Colonic mucosa (tissue), 4 donors: ENCODE measurements at regions not wholly inside any gene's neighbourhood (a gene's known extent, or its start where the extent isn't known, plus 50 kb on each side); places are given as distances from the start of the nearest gene placed in this dataset.
"Not testable (repeated sequence)": the region's sequence is repeated elsewhere in the genome, so short reads cannot be mapped to it uniquely, and the experiment has no call there.

Experiments used
- DNase-seq: peaks from one replicate; pipeline ENCODE4 v3.0.0-alpha.2; 2020
- H3K27ac ChIP-seq: fragments of 200-600 bp; one replicate; pipeline ENCODE4 v1.8.0; 2021
- H3K27me3 ChIP-seq: fragments of 200-600 bp; one replicate; pipeline ENCODE4 v1.8.0; 2021
- H3K36me3 ChIP-seq: fragments of 200-600 bp; one replicate; pipeline ENCODE4 v1.8.0; 2021
- H3K4me1 ChIP-seq: fragments of 200-600 bp; one replicate; pipeline ENCODE4 v1.8.0; 2021; ENCODE audit warnings: mild to moderate bottlenecking
- H3K4me3 ChIP-seq: fragments of 200-600 bp; one replicate; pipeline ENCODE4 v1.8.0; 2021
- H3K9ac ChIP-seq, 2 donors: one replicate each; pipeline ENCODE4 v1.7.0; 2013; ENCODE audit warnings: control low read depth in 2 of 2, low read depth in 2 of 2, low read length in 2 of 2
- H3K9me3 ChIP-seq: fragments of 200-600 bp; one replicate; pipeline ENCODE4 v1.8.0; 2021
- intact Hi-C: fragments of 100-400 bp; cut with DNase I; formaldehyde crosslinking; loops from one replicate; pipeline ENCODE4 v1.14.1; 2022
- TF ChIP-seq, protein P1 (sequence below): fragments of 200-600 bp; IDR thresholded peaks from one replicate; pipeline ENCODE4 v1.8.0; 2022; ENCODE audit warnings: antibody characterized with exemption, mild to moderate bottlenecking
- donor health status: healthy.
- donor health status: DM: no; HTN: no; CAD: no.
- donor health status: DM: no; HTN: no; CAD: no.

DNA sequence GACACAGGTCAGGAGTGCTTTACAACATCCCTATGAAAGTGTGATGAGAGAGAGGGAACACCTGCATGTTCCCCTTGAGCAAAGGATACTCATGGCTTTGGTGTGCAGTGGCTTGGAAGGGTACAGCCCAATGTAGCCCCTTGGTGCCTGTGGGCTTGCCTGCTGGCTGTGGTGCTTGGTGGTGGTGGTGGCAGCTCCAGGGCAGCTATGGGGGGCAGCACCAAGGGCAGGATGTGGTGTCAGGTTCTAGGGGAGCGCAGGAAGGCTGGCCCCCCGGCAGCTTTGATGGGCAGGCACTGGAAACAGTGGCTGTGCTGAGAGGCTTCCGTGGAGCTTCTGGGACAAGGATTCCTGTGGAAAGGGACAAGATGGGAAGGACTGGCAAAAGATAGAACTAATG is 464.0 kb upstream of the ZMIZ1 start:
- Histone ChIP-seq H3K27ac (no peak overlapping the region), H3K4me3 (no peak overlapping the region), H3K9me3 (no peaks in the 10 kb centered on the region), H3K27me3 (no peaks in the 10 kb centered on the region), H3K9ac (no peak overlapping the region), H3K4me1 (no peaks in the 10 kb centered on the region), H3K36me3 (no peaks in the 10 kb centered on the region)
- no peak for DNase-seq
- intact Hi-C loops: no loop called here
- TF ChIP-seq, protein P1, sequence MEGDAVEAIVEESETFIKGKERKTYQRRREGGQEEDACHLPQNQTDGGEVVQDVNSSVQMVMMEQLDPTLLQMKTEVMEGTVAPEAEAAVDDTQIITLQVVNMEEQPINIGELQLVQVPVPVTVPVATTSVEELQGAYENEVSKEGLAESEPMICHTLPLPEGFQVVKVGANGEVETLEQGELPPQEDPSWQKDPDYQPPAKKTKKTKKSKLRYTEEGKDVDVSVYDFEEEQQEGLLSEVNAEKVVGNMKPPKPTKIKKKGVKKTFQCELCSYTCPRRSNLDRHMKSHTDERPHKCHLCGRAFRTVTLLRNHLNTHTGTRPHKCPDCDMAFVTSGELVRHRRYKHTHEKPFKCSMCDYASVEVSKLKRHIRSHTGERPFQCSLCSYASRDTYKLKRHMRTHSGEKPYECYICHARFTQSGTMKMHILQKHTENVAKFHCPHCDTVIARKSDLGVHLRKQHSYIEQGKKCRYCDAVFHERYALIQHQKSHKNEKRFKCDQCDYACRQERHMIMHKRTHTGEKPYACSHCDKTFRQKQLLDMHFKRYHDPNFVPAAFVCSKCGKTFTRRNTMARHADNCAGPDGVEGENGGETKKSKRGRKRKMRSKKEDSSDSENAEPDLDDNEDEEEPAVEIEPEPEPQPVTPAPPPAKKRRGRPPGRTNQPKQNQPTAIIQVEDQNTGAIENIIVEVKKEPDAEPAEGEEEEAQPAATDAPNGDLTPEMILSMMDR: no peak

DNA sequence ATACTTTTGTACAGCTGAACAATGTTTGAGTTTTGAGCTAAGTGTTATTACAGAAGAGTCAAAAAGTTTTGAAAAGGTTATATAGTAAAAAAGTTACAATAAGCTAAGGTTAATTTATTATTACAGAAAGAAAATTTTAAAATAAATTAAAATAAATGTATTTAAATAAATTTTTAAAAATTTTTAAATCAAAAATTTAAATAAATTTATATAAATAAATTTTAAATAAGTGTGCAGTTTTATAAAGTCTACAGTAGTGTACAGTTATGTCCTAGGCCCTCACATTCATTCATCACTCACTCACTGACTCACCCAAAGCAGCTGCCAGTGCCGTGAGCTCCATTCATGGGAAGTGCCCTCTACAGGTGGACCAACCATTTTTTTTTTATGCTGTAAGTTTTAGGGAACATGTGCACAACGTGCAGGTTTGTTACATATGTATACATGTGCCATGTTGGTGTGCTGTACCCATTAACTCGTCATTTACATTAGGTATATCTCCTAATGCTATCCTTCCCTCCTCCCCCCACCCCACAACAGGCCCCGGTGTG is 462.9 kb upstream of the ZMIZ1 start:
- no peaks in the 10 kb centered on the region for H3K36me3 ChIP-seq
- no peak overlapping the region for H3K4me3 ChIP-seq
- no peak overlapping the region for H3K9ac ChIP-seq
- no peak for DNase-seq
- H3K27ac ChIP-seq: no peak overlapping the region
- TF ChIP-seq, protein P1: peak; percentile 12
- no peaks in the 10 kb centered on the region for H3K4me1 ChIP-seq
- no peaks in the 10 kb centered on the region for H3K9me3 ChIP-seq
- intact Hi-C loops: no loop called here
- H3K27me3 ChIP-seq: no peaks in the 10 kb centered on the region

DNA sequence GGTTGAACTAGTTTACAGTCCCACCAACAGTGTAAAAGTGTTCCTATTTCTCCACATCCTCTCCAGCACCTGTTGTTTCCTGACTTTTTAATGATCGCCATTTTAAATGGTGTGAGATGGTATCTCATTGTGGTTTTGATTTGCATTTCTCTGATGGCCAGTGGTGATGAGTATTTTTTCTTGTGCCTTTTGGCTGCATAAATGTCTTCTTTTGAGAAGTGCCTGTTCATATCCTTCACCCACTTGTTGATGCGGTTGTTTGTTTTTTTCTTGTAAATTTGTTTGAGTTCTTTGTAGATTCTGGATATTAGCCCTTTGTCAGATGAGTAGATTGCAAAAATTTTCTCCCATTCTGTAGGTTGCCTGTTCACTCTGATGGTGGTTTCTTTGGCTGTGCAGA is 462.0 kb upstream of the ZMIZ1 start:
- H3K27me3 ChIP-seq, H3K9me3 ChIP-seq, H3K27ac ChIP-seq, DNase-seq, H3K36me3 ChIP-seq, H3K9ac ChIP-seq, intact Hi-C loops, H3K4me1 ChIP-seq, H3K4me3 ChIP-seq: not testable (repeated sequence)

DNA sequence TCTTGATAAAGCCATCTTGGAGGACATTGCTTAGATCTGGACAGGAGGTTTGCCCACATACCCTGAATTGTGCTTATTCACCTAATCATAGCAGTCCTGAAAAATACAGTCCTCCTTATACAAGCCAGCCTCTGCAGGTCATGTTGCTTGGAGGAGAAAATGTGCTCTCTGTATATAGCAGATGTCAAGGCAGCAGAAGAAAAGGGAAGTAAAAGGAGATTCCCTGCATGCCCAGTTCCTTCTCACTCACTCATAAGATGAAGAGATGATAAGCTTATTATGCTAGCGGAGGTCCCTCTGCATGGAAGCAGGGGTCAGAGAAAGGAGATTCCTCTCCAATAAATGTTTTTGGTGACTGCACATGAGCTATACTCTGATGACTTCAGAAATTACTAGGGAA is 458.8 kb upstream of the ZMIZ1 start:
- H3K36me3 ChIP-seq: no peaks in the 10 kb centered on the region
- no peak overlapping the region for H3K9ac ChIP-seq
- no peak overlapping the region for H3K4me3 ChIP-seq
- H3K27ac ChIP-seq: no peak overlapping the region
- H3K4me1 ChIP-seq: no peaks in the 10 kb centered on the region
- TF ChIP-seq, protein P1: no peak
- H3K9me3 ChIP-seq: no peaks in the 10 kb centered on the region
- intact Hi-C loops: no loop called here
- DNase-seq: no peak
- no peaks in the 10 kb centered on the region for H3K27me3 ChIP-seq

DNA sequence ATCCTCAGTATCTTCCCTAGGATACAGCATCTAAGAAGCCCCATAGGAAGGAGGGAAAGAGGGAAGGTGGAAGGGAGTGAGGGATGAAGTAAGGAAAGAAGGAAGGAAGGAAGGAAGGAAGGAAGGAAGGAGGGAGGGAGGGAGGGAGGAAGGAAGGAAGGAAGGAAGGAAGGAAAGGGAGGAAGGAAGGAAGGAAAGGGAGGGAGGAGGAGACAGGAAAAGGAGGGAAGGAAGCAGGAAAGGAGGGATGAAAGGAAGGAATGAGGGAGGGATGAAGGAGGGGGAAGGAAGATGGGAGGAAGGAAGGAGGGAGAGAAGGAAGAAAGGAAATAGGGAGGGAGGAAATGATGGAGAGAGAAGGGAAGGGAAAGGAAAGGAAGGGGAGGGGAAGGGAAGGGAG is 455.6 kb upstream of the ZMIZ1 start:
- Histone ChIP-seq H3K9ac (no peak overlapping the region), H3K4me3 (no peak overlapping the region), H3K36me3 (no peaks in the 10 kb centered on the region), H3K4me1 (peaks cover 11% of the 10 kb centered on the region), H3K9me3 (no peaks in the 10 kb centered on the region), H3K27ac (no peak overlapping the region), H3K27me3 (no peaks in the 10 kb centered on the region)
- no peak for DNase-seq
- TF ChIP-seq, protein P1: no peak
- intact Hi-C loops: no loop called here

DNA sequence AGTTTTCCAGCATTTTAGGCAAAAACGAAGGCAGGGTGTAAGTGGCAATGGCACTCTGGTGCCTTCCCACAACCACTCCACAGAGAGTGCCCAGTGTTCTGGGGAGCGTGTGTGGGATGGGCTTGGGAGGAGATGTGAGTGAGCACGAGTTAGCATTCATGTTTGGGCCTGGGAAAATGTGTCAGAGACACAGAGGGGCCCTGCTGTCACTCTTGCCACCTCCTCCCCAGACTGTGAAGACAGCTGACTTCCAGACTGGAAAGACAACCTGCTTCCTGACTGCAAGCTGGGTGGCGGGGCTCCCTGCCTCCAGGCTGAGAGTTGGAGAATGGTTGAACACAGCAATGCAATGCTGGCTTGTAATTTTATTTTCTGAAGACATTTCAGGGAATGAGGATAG is 454.5 kb upstream of the ZMIZ1 start:
- intact Hi-C loops: no loop called here
- H3K4me1 ChIP-seq: peaks cover 11% of the 10 kb centered on the region
- no peak overlapping the region for H3K27ac ChIP-seq
- H3K9me3 ChIP-seq: no peaks in the 10 kb centered on the region
- no peaks in the 10 kb centered on the region for H3K36me3 ChIP-seq
- TF ChIP-seq, protein P1: no peak
- no peaks in the 10 kb centered on the region for H3K27me3 ChIP-seq
- no peak for DNase-seq
- H3K9ac ChIP-seq: no peak overlapping the region
- H3K4me3 ChIP-seq: no peak overlapping the region
